Ishikawa (cell line): ENCODE measurements at regions not wholly inside any gene's neighbourhood (a gene's known extent, or its start where the extent isn't known, plus 50 kb on each side); places are given as distances from the start of the nearest gene placed in this dataset.

Source experiments
- CEBPB ChIP-seq: IDR thresholded peaks from 2 replicates; pipeline ENCODE4 v1.6.1; 2012
- CREB1 ChIP-seq: IDR thresholded peaks from 2 replicates; pipeline ENCODE4 v1.6.1; 2012; ENCODE audit warnings: low read depth
- EGR1 ChIP-seq: IDR thresholded peaks from 2 replicates; pipeline ENCODE4 v1.6.1; 2012
- EP300 ChIP-seq: IDR thresholded peaks from 2 replicates; pipeline ENCODE4 v1.6.1; 2012; ENCODE audit warnings: borderline replicate concordance
- FOXM1 ChIP-seq: IDR thresholded peaks from 2 replicates; pipeline ENCODE4 v1.6.1; 2012; ENCODE audit warnings: low read depth, borderline replicate concordance
- NFIC ChIP-seq: IDR thresholded peaks from 2 replicates; pipeline ENCODE4 v1.6.1; 2012
- RAD21 ChIP-seq: IDR thresholded peaks from 2 replicates; pipeline ENCODE4 v1.6.1; 2012; ENCODE audit warnings: low read depth
- TAF1 ChIP-seq: IDR thresholded peaks from 2 replicates; pipeline ENCODE4 v1.6.1; 2012; ENCODE audit warnings: low read depth, mild to moderate bottlenecking
- TCF12 ChIP-seq: IDR thresholded peaks from 2 replicates; pipeline ENCODE4 v1.6.1; 2012; ENCODE audit warnings: low read depth
- TEAD4 ChIP-seq: IDR thresholded peaks from 2 replicates; pipeline ENCODE4 v1.6.1; 2012
- YY1 ChIP-seq: IDR thresholded peaks from 2 replicates; pipeline ENCODE4 v1.6.1; 2012; ENCODE audit warnings: low read depth
- ZBTB7A ChIP-seq: IDR thresholded peaks from 2 replicates; pipeline ENCODE4 v1.6.1; 2012; ENCODE audit warnings: low read depth
- TF ChIP-seq, protein P1 (sequence below): IDR thresholded peaks from 2 replicates; pipeline ENCODE4 v1.6.1; 2012
- TF ChIP-seq, protein P2 (sequence below): IDR thresholded peaks from 2 replicates; pipeline ENCODE4 v1.6.1; 2012
- TF ChIP-seq, protein P3 (sequence below): IDR thresholded peaks from 2 replicates; pipeline ENCODE4 v1.6.1; 2012; ENCODE audit warnings: low read depth, mild to moderate bottlenecking

DNA sequence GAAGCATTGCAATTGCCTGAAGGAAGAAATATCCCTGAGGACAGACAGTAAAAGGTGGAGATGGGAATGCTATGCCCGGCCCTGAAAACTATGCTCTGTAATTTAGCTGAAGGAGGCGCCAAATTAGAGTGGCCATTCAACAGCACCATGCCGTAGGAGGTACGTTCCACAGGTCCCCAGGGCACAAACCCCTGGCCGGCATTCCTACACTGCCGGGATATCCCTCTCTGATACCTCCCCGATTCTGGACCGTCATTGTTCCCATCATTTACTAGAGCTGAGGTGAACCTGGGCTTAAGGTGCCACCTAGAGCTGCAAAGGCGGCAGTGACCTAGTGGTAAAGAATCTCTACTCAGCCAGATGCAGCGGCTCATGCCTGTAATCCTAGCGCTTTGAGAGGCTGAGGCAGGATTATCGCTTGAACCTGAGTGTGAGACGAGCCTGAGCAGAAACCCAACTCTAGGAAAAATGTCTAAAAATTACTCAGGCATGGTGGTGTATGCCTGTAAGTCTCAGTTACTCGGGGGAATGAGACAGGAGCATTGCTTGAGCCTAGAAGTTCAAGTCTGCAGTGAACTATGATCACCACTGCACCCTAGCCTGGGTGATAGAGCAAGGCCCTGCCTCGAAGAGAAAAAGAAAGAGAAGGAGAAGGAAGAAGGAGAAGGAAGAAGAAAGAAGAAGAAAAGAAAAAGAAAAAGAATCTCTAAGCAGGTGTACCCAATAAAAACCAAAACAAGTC lies 53.0 kb upstream of the TNKS2 start:
- TF ChIP-seq FOXM1 (no peak), YY1 (no peak), RAD21 (peak; percentile 70)
- TF ChIP-seq, protein P1, sequence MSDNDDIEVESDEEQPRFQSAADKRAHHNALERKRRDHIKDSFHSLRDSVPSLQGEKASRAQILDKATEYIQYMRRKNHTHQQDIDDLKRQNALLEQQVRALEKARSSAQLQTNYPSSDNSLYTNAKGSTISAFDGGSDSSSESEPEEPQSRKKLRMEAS: no peak

DNA sequence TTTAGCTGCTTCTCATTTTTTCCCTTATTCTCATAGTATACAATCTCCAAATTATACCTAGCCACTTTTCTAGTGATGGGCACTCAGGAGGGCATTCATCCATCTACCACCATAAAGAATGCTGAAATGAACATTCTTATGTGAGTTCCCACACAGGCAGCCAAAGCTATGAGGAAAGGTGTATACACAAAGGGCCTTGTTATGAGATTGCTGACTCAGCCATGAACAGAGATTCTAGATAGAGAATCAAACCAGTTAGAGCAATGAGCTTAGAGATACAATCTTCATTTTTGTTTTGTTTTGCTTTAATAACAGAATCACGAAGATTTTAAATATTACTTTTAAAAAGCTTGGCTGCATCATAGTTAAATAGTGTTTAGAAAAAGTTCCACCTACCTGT lies 54.8 kb upstream of the TNKS2 start:
- TF ChIP-seq FOXM1: no peak
- TF ChIP-seq TEAD4: no peak
- TF ChIP-seq CEBPB: no peak
- no peak for TF ChIP-seq YY1
- TF ChIP-seq, protein P2, sequence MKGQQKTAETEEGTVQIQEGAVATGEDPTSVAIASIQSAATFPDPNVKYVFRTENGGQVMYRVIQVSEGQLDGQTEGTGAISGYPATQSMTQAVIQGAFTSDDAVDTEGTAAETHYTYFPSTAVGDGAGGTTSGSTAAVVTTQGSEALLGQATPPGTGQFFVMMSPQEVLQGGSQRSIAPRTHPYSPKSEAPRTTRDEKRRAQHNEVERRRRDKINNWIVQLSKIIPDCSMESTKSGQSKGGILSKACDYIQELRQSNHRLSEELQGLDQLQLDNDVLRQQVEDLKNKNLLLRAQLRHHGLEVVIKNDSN: no peak
- TF ChIP-seq RAD21: no peak
- no peak for TF ChIP-seq EGR1
- TF ChIP-seq ZBTB7A: no peak
- TF ChIP-seq CREB1: no peak

DNA sequence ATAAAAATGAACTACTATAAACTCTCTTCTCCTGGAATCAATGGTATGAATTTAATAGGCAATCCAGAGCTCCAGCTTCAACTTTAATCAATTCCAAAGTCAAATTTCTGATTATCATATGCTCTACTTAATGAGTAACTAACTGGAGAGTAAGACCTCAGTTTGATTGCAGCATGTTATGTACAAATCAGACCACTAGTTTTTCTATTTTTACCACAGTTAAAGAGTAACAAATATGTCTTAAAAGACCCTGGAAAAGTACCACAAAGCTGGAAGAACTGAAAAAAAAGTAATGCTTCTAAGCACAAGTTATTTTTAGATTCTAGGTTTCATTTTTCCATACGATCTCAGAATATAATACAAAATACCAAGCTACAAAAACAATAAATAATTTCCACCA lies 56.0 kb upstream of the TNKS2 start:
- TF ChIP-seq YY1 (no peak), TEAD4 (no peak), NFIC (no peak), CEBPB (no peak), EP300 (no peak), TCF12 (no peak), CREB1 (no peak), EGR1 (no peak), FOXM1 (no peak), RAD21 (no peak)
- TF ChIP-seq, protein P2: no peak
- TF ChIP-seq, protein P3, sequence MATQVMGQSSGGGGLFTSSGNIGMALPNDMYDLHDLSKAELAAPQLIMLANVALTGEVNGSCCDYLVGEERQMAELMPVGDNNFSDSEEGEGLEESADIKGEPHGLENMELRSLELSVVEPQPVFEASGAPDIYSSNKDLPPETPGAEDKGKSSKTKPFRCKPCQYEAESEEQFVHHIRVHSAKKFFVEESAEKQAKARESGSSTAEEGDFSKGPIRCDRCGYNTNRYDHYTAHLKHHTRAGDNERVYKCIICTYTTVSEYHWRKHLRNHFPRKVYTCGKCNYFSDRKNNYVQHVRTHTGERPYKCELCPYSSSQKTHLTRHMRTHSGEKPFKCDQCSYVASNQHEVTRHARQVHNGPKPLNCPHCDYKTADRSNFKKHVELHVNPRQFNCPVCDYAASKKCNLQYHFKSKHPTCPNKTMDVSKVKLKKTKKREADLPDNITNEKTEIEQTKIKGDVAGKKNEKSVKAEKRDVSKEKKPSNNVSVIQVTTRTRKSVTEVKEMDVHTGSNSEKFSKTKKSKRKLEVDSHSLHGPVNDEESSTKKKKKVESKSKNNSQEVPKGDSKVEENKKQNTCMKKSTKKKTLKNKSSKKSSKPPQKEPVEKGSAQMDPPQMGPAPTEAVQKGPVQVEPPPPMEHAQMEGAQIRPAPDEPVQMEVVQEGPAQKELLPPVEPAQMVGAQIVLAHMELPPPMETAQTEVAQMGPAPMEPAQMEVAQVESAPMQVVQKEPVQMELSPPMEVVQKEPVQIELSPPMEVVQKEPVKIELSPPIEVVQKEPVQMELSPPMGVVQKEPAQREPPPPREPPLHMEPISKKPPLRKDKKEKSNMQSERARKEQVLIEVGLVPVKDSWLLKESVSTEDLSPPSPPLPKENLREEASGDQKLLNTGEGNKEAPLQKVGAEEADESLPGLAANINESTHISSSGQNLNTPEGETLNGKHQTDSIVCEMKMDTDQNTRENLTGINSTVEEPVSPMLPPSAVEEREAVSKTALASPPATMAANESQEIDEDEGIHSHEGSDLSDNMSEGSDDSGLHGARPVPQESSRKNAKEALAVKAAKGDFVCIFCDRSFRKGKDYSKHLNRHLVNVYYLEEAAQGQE: no peak

DNA sequence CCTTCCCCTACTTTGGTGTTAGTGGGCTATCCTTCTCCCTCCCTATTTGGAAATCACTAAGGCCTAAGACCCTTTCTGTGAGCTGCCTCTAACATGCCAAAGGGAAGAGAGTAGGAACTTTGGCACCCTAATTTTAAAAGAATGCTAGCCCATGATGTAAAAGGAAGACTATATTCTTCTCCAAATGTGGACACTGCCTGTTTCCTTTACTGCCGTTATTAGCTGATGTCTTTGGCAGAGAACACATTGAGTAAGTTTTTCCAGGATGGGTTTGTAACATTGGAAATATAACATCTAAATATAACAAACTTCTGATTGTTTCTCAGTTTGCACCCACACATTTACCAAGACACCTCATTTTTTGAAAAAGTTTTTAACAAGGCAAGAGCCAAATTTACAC lies 56.9 kb upstream of the TNKS2 start:
- TF ChIP-seq EGR1 (no peak), CEBPB (no peak), TAF1 (no peak), EP300 (no peak), TCF12 (no peak), YY1 (no peak), NFIC (no peak), TEAD4 (no peak), CREB1 (no peak), RAD21 (no peak), ZBTB7A (no peak)
- TF ChIP-seq, protein P1: no peak
- TF ChIP-seq, protein P2: no peak
- TF ChIP-seq, protein P3: no peak

DNA sequence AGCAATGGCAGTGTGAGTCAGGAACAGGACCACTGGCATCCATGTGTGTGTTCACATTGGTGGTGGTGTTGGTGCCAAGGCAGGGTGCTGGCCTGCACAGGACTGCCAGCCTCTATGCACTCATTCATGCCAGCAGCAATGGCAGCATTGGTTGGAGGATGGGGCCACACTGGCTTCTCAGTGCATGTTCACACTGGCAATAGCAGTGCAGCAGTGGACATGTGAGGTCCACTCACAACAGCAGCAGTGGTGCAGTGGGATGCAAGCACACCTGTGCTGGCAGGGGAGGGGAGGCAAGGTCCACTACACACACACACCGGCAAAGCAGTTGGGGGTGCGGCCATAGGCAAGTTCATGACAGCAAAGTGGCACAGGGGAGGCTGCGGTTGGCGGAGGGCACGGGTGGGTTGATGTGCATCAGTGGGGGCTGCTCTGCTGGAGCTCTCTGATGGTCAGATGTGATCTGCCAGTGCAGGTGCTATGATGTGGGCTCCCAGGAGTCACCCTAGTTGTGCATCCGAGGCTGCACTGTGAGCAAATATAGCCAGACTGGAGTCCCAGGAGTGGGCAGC lies 57.8 kb upstream of the TNKS2 start:
- TF ChIP-seq RAD21 (no peak), EGR1 (no peak), EP300 (no peak), ZBTB7A (no peak), FOXM1 (no peak), CEBPB (no peak), NFIC (no peak), TCF12 (no peak), TEAD4 (no peak), YY1 (no peak)
- TF ChIP-seq, protein P2: no peak
- TF ChIP-seq, protein P3: no peak
- TF ChIP-seq, protein P1: no peak
